HG02610 (cell line): ENCODE measurements at regions not wholly inside any gene's neighbourhood (a gene's known extent, or its start where the extent isn't known, plus 50 kb on each side); places are given as distances from the start of the nearest gene placed in this dataset.

ENCODE experiments used
- ATAC-seq: cut with Tn5 transposase; IDR thresholded peaks from one replicate; pipeline ENCODE4 v1.9.1; 2021; ENCODE audit warnings: mild to moderate bottlenecking, moderate library complexity; ENCODE audit not compliant: unreplicated experiment

GRCh38 chr7:21024485-21024867 is 237.8 kb upstream of the SP8 start:
- no peak for ATAC-seq

- no peak for ATAC-seq
These were observed 241.5 kb upstream of the SP8 start for GRCh38 chr7:21028186-21028585.

GRCh38 chr7:21028599-21028998 is 241.9 kb upstream of the SP8 start:
- ATAC-seq, result no peak

- no peak for ATAC-seq
These were observed 242.3 kb upstream of the SP8 start for GRCh38 chr7:21029006-21029405.

GRCh38 chr7:21030237-21030871 is 243.7 kb upstream of the SP8 start:
- no peak for ATAC-seq

- no peak for ATAC-seq
These were observed 254.6 kb upstream of the SP8 start for GRCh38 chr7:21041252-21041651.

GRCh38 chr7:21041666-21042065 is 255.0 kb upstream of the SP8 start:
- ATAC-seq, result no peak

GRCh38 chr7:21044384-21044783 is 257.7 kb upstream of the SP8 start:
- ATAC-seq, result no peak

- no peak for ATAC-seq
These were observed 258.4 kb upstream of the SP8 start for GRCh38 chr7:21044913-21045568.

- ATAC-seq, result no peak
These were observed 265.2 kb upstream of the SP8 start for GRCh38 chr7:21051865-21052264.

- ATAC-seq, result no peak
These were observed 267.9 kb upstream of the SP8 start for GRCh38 chr7:21054427-21055112.

- ATAC-seq, result no peak
These were observed 272.4 kb upstream of the SP8 start for GRCh38 chr7:21059069-21059468.

GRCh38 chr7:21063106-21063505 is 276.4 kb upstream of the SP8 start:
- ATAC-seq, result no peak

- no peak for ATAC-seq
These were observed 278.3 kb upstream of the SP8 start for GRCh38 chr7:21064698-21065648.

GRCh38 chr7:21066221-21066620 is 279.5 kb upstream of the SP8 start:
- ATAC-seq, result no peak

GRCh38 chr7:21067216-21067615 is 280.5 kb upstream of the SP8 start:
- ATAC-seq, result no peak

- no peak for ATAC-seq
These were observed 283.9 kb upstream of the SP8 start for GRCh38 chr7:21070571-21071090.

GRCh38 chr7:21071561-21072501 is 285.1 kb upstream of the SP8 start:
- no peak for ATAC-seq

GRCh38 chr7:21076054-21076453 is 289.4 kb upstream of the SP8 start:
- ATAC-seq, result no peak

GRCh38 chr7:21076574-21076973 is 289.9 kb upstream of the SP8 start:
- ATAC-seq, result no peak
